ENCODE measurements at regions not wholly inside any gene's neighbourhood (a gene's known extent, or its start where the extent isn't known, plus 50 kb on each side); places are given as distances from the start of the nearest gene placed in this dataset.

DNA sequence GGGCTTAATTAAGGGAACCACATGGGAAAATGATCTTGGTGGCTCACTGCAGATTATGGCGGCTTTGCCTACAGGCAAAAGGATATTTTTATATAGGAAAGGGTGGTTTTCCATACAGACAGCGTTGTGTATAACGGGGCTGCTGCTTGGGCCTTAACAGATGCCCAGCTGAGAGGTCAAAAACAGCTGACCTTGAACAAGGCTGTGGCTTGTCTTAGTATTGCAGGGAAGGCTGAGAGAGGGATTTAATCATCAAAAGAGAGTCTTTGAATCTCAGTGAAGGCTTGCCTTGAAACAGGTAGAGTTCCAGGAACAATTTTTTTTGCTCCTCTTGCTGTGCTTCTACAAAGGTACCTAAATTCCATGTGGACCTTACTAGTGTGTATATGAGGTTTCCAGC lies 301.6 kb upstream of the C11orf87 start:
- no peak for DNase-seq (ENCODE audit: low spot score in 2 of 2)
- Histone ChIP-seq H3K4me1 (peaks cover 0 to 8% of the 10 kb centered on the region in 2 donors), H3K27ac (no peak overlapping the region), H3K4me3 (no peak overlapping the region), H3K27me3 (no peaks in the 10 kb centered on the region), H3K9me3 (no peaks in the 10 kb centered on the region), H3K36me3 (no peaks in the 10 kb centered on the region)
- TF ChIP-seq, protein P1, sequence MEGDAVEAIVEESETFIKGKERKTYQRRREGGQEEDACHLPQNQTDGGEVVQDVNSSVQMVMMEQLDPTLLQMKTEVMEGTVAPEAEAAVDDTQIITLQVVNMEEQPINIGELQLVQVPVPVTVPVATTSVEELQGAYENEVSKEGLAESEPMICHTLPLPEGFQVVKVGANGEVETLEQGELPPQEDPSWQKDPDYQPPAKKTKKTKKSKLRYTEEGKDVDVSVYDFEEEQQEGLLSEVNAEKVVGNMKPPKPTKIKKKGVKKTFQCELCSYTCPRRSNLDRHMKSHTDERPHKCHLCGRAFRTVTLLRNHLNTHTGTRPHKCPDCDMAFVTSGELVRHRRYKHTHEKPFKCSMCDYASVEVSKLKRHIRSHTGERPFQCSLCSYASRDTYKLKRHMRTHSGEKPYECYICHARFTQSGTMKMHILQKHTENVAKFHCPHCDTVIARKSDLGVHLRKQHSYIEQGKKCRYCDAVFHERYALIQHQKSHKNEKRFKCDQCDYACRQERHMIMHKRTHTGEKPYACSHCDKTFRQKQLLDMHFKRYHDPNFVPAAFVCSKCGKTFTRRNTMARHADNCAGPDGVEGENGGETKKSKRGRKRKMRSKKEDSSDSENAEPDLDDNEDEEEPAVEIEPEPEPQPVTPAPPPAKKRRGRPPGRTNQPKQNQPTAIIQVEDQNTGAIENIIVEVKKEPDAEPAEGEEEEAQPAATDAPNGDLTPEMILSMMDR (IDR thresholded peaks at IDR 0.05) = no peak
- intact Hi-C loops (cut with DNase I) = no loop called here

DNA sequence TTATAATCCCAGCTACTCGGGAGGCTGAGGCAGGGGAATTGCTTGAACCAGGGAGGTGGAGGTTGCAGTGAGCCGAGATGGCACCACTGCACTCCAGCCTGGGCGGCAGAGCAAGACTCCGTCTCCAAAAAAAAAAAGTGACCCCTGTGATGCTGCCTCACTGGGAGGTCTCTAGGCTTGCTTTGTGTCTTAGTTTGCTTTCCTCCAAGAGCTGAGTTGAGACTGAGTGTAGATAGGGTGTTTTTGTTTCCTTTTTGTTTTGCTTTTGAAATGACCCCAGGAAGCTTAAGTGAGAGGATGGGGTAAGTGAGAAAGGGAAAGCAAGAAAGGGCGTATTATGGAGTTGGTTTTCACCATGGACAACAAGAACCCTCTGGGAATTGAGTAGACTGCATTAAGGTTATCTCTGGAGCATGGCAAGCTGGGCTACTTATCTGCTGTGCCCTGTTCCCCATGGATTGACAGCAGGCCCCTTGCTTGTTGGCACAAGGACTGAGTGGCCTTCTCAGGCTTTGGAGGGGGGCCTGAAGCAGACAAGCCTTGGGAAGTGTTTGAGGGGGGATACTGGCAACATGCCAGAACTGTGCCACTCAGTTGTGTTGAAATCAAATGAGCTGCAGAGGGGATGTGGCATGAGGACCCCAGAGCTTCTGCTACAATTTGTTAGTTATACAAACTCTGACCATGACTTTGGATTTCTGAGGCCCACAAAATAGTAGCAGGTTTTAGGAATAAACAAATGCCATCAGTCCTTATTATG lies 300.6 kb upstream of the C11orf87 start:
- H3K27me3 ChIP-seq = no peaks in the 10 kb centered on the region
- TF ChIP-seq, protein P1 (IDR thresholded peaks at IDR 0.05) = no peak
- no peak overlapping the region for H3K4me3 ChIP-seq
- no peak overlapping the region for H3K27ac ChIP-seq
- no peak for DNase-seq (ENCODE audit: low spot score in 2 of 2)
- H3K36me3 ChIP-seq = no peaks in the 10 kb centered on the region
- intact Hi-C loops (cut with DNase I) = no loop called here
- no peaks in the 10 kb centered on the region for H3K9me3 ChIP-seq
- H3K4me1 ChIP-seq = peaks cover 0 to 8% of the 10 kb centered on the region in 2 donors

DNA sequence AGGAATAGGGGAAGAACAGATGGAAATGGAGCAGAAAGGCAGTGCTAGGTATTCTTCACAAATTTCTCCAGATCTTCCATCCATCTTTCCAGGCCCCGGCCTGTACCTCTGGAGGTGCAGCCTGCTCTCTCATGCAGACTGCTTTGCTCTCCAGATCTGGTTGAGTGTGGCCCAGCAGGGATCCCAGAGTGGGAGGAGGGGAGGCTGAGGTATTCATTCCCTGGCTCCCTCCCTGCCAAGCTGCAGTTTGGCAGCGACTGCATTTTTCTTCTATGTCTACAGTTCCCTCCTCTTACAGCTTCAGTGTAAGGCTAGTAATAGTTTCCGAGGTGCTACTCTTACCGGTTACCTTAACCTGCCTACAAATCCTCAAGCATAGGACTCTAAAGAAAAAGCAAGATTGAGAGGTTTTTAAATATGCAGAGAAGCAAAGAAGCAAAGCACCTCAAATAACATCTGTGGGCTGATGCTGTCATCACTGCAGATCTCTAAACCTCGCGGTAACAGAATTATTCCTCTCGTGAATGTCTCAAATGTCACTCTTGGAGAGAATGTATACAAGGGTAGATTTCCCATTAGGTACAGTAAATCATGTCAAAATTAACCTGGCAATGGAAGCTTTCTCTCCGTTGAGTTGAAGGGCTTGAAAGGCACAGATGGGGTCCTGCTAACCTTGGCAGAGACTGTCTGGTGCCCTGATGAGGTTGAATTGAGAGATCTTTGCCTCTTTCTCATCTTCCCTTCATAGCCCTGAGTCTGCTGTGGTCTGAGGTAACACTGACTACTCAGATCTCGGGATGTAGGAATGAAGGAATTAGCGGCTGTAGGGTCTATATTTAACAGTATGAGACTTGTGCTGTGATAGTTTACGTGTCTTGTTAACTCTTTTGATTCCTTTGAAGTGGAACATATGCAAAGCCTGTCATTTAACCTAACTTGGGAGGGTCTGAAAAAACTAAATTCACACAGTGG lies 297.9 kb upstream of the C11orf87 start:
- H3K4me3 ChIP-seq = peak overlapping the region in 1 of 2 donors; percentile 34

DNA sequence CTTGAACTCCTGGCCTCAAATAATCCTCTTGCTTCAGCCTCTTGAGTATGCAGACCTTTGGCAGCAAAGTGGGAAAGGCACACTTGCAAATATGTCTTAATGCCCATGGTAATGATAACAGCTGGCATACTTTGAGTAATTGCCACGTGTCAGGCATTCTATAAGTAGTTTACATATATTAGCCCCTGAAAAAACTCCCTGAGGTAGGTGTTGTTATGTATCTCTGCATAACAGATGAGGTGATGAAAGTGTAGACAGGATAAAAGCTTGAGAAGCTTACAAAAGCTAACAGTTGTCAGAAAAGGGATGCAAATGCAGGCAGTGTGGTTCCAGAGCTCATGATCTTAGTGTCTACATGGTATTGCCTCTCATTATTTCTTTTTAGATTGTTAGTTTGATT lies 291.1 kb upstream of the C11orf87 start:
- H3K27ac ChIP-seq = no peak overlapping the region
- H3K9me3 ChIP-seq = no peaks in the 10 kb centered on the region
- intact Hi-C loops (cut with DNase I) = no loop called here
- no peaks in the 10 kb centered on the region for H3K4me1 ChIP-seq
- H3K36me3 ChIP-seq = no peaks in the 10 kb centered on the region
- H3K27me3 ChIP-seq = no peaks in the 10 kb centered on the region
- DNase-seq (ENCODE audit: low spot score in 2 of 2) = no peak
- TF ChIP-seq, protein P1 (IDR thresholded peaks at IDR 0.05) = no peak
- H3K4me3 ChIP-seq = no peak overlapping the region

More for the DNA sequence above, 297.9 kb upstream of the C11orf87 start:
- intact Hi-C loops (cut with DNase I) = no loop called here
- TF ChIP-seq, protein P1 (IDR thresholded peaks at IDR 0.05) = no peak
- DNase-seq (ENCODE audit: low spot score in 2 of 2) = no peak
- Histone ChIP-seq H3K36me3 (no peaks in the 10 kb centered on the region), H3K27me3 (no peaks in the 10 kb centered on the region), H3K9me3 (no peaks in the 10 kb centered on the region), H3K27ac (no peak overlapping the region), H3K4me1 (peaks cover 0 to 8% of the 10 kb centered on the region in 2 donors)

DNA sequence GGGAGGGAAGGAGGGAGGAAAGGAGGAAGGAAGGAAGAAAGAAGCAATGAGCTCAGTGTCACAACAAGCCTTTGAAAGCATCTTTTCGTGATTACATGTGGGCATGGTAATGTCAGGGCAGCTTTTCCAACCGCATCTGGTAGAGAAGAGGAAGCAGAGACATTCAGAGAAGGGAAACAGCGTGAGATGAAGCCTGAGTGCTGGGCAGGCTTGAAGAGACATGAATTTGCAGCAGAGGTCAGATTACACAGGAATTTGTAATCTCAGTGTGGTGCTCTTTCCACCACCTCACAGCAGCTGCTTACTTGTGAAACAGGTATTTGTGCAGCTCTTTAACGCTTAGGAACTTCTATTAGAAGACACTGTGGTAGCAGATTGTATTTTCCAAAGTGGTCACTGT lies 289.5 kb upstream of the C11orf87 start:
- TF ChIP-seq, protein P1 (IDR thresholded peaks at IDR 0.05) = no peak
- no peaks in the 10 kb centered on the region for H3K4me1 ChIP-seq

More for the DNA sequence above, 289.5 kb upstream of the C11orf87 start:
- Histone ChIP-seq H3K36me3 (no peaks in the 10 kb centered on the region), H3K4me3 (no peak overlapping the region), H3K27ac (no peak overlapping the region), H3K9me3 (no peaks in the 10 kb centered on the region), H3K27me3 (no peaks in the 10 kb centered on the region)
- DNase-seq (ENCODE audit: low spot score in 2 of 2) = no peak
- intact Hi-C loops (cut with DNase I) = no loop called here
